GM12878 (cell line): ENCODE measurements at regions not wholly inside any gene's neighbourhood (a gene's known extent, or its start where the extent isn't known, plus 50 kb on each side); places are given as distances from the start of the nearest gene placed in this dataset.

Experiments used
- ATAC-seq: fragments of 200-7000 bp; cut with Tn5 transposase; 3 replicates; pipeline ENCODE4 v1.9.1; 2020; ENCODE audit warnings: mild to moderate bottlenecking, moderate library complexity
- BruUV-seq: library from RNA; stranded (reverse); fragments of 400-500 nt; replicated peaks from 2 replicates; lab custom pipeline; 2021; lab: Mats Ljungman, UMichigan
- CTCF ChIA-PET: fragments of 300-600 bp; sonication (Branson Sonifier 250); formaldehyde crosslinking; extraction: SDS; loops from one replicate; lab custom pipeline; 2021; ENCODE audit warnings: inconsistent platforms; lab: Yijun Ruan, JAX
- POLR2A ChIA-PET: fragments of 350-600 bp; formaldehyde crosslinking; extraction: SDS; loops from one replicate; lab custom pipeline; 2021; ENCODE audit warnings: inconsistent platforms; lab: Charles Lee
- RAD21 ChIA-PET: fragments of 300-600 bp; sonication (Branson Sonifier 250); formaldehyde crosslinking; loops from one replicate; lab custom pipeline; 2023; ENCODE audit warnings: antibody characterized with exemption; ENCODE audit not compliant: unreplicated experiment; lab: Charles Lee
- SMC1A ChIA-PET: fragments of 300-600 bp; sonication (Branson Sonifier 250); formaldehyde crosslinking; loops from one replicate; lab custom pipeline; 2023; ENCODE audit not compliant: unreplicated experiment, uncharacterized antibody; lab: Charles Lee
- DNase-seq: peaks from one replicate; pipeline ENCODE4 v3.0.0-alpha.2; 2011; ENCODE audit warnings: low read depth, low spot score
- FAIRE-seq: peaks from 3 replicates; lab custom pipeline; 2011; peaks lifted over from hg19 to GRCh38; lab: Jason Lieb, UNC
- H2AFZ ChIP-seq: 2 replicates; pipeline ENCODE4 v1.6.0; 2011; ENCODE audit warnings: low read depth, low read length, control low read depth; ENCODE audit not compliant: control insufficient read depth
- H3K27ac ChIP-seq: 2 replicates; pipeline ENCODE4 v1.5.1; 2011; ENCODE audit warnings: control low read depth; ENCODE audit not compliant: control insufficient read depth, insufficient read depth
- H3K27me3 ChIP-seq, 2 experiments: replicated peaks in 1 of 2; 2 replicates each; pipeline versions ENCODE4 v1.6.0 to v1.6.1; 2011; ENCODE audit warnings: low read length in 1 of 2; ENCODE audit not compliant: control insufficient read depth in 2 of 2, insufficient read depth in 2 of 2
- H3K36me3 ChIP-seq, 2 experiments: 2 replicates each; pipeline ENCODE4 v1.5.1; 2011; ENCODE audit warnings: low read length in 1 of 2; ENCODE audit not compliant: control insufficient read depth in 2 of 2, insufficient read depth in 2 of 2
- H3K4me1 ChIP-seq: 2 replicates; pipeline ENCODE4 v1.6.1; 2011; ENCODE audit warnings: mild to moderate bottlenecking, low read length, moderate library complexity, mixed read lengths; ENCODE audit not compliant: control insufficient read depth, insufficient read depth
- H3K4me2 ChIP-seq: 2 replicates; pipeline ENCODE4 v1.6.0; 2011; ENCODE audit warnings: control low read depth; ENCODE audit not compliant: control insufficient read depth, insufficient read depth
- H3K4me3 ChIP-seq: fragments of 200-600 bp; sonication (generic); 2 replicates; pipeline ENCODE4 v1.5.1; 2016
- H3K79me2 ChIP-seq: 2 replicates; pipeline ENCODE4 v1.6.0; 2011; ENCODE audit warnings: low read length; ENCODE audit not compliant: control insufficient read depth, insufficient read depth
- H3K9ac ChIP-seq: 2 replicates; pipeline ENCODE4 v1.8.0; 2011; ENCODE audit warnings: low read length, control low read depth, mixed read lengths; ENCODE audit not compliant: control insufficient read depth, insufficient read depth
- H3K9me3 ChIP-seq: replicated peaks from 3 replicates; pipeline ENCODE4 v1.5.1; 2011; ENCODE audit warnings: mild to moderate bottlenecking, low read length; ENCODE audit not compliant: control insufficient read depth, insufficient read depth
- H4K20me1 ChIP-seq: 2 replicates; pipeline ENCODE4 v1.6.0; 2011; ENCODE audit not compliant: control insufficient read depth, insufficient read depth
- ATF7 ChIP-seq: fragments of 450-650 bp; IDR thresholded peaks from 2 replicates; pipeline ENCODE4 v1.6.1; 2016; ENCODE audit warnings: low read depth, mild to moderate bottlenecking
- DPF2 ChIP-seq: fragments of 450-650 bp; IDR thresholded peaks from 2 replicates; pipeline ENCODE4 v1.6.1; 2017; ENCODE audit warnings: mild to moderate bottlenecking
- FOXM1 ChIP-seq: IDR thresholded peaks from 2 replicates; pipeline ENCODE4 v1.6.1; 2012; ENCODE audit warnings: low read depth, mild to moderate bottlenecking, inconsistent platforms, low read length, moderate library complexity
- IRF3 ChIP-seq: fragments of 450-650 bp; IDR thresholded peaks from 2 replicates; pipeline ENCODE4 v1.6.1; 2014; ENCODE audit warnings: mild to moderate bottlenecking
- MTA2 ChIP-seq: fragments of 450-650 bp; IDR thresholded peaks from 2 replicates; pipeline ENCODE4 v1.6.1; 2016; ENCODE audit warnings: low read depth, mild to moderate bottlenecking, moderate library complexity
- MXI1 ChIP-seq: fragments of 150-350 bp; IDR thresholded peaks from 2 replicates; pipeline ENCODE4 v1.6.1; 2011; ENCODE audit warnings: low read depth, mild to moderate bottlenecking, inconsistent platforms, low read length, improper control_type of control experiment
- MYC ChIP-seq: IDR thresholded peaks from 2 replicates; pipeline ENCODE4 v1.6.1; 2011; ENCODE audit warnings: mild to moderate bottlenecking, low read length, moderate library complexity, inconsistent platforms; ENCODE audit not compliant: insufficient read depth, insufficient replicate concordance, insufficient read length, severe bottlenecking
- NFYA ChIP-seq: IDR thresholded peaks from 2 replicates; pipeline ENCODE4 v1.6.1; 2011; ENCODE audit warnings: low read depth, mild to moderate bottlenecking, low read length, improper control_type of control experiment, borderline replicate concordance
- NR2F1 ChIP-seq: fragments of 450-650 bp; conservative IDR thresholded peaks from 2 replicates; pipeline ENCODE4 v1.6.1; 2017; ENCODE audit warnings: mild to moderate bottlenecking
- PAX8 ChIP-seq: fragments of 450-650 bp; IDR thresholded peaks from 2 replicates; pipeline ENCODE4 v1.6.1; 2017; ENCODE audit warnings: mild to moderate bottlenecking, moderate library complexity
- RAD51 ChIP-seq: fragments of 450-650 bp; IDR thresholded peaks from 2 replicates; pipeline ENCODE4 v1.6.1; 2016; ENCODE audit warnings: moderate library complexity, mild to moderate bottlenecking, inconsistent platforms
- SPI1 ChIP-seq: IDR thresholded peaks from 2 replicates; pipeline ENCODE4 v1.6.1; 2011; ENCODE audit warnings: low read depth, mild to moderate bottlenecking, low read length, moderate library complexity, borderline replicate concordance; ENCODE audit not compliant: insufficient read depth
- STAT3 ChIP-seq: IDR thresholded peaks from 2 replicates; pipeline ENCODE4 v1.6.1; 2011; ENCODE audit warnings: low read depth, low read length, improper control_type of control experiment
- ZBTB33 ChIP-seq: fragments of 450-650 bp; IDR thresholded peaks from 2 replicates; pipeline ENCODE4 v1.6.1; 2017; ENCODE audit warnings: mild to moderate bottlenecking
- ZNF274 ChIP-seq: IDR thresholded peaks from one replicate; pipeline ENCODE4 v1.8.0; 2011; ENCODE audit not compliant: insufficient read length, insufficient read depth
- ZZZ3 ChIP-seq: IDR thresholded peaks from 2 replicates; pipeline ENCODE4 v1.6.1; 2011; ENCODE audit warnings: low read depth; ENCODE audit not compliant: control insufficient read depth, insufficient read length
- WGBS: methylation state at CpG from one replicate; pipeline ENCODE4 v1.1.6; 2016; ENCODE audit warnings: low lambda C conversion rate; ENCODE audit not compliant: insufficient replicate concordance, insufficient coverage; ENCODE audit errors: missing lambda C conversion rate; 5-methylcytosine and 5-hydroxymethylcytosine counted together
- in situ Hi-C: fragments of 300-500 bp; cut with MboI; formaldehyde crosslinking; loops from 9 replicates; pipeline ENCODE4 v1.14.3; 2018; ENCODE audit warnings: mixed read lengths
- intact Hi-C: fragments of 100-400 bp; cut with micrococcal nuclease; formaldehyde crosslinking; loops from one replicate; pipeline ENCODE4 v1.14.2; 2022; ENCODE audit not compliant: unreplicated experiment
- TF ChIP-seq, protein P1 (sequence below): fragments of 450-650 bp; IDR thresholded peaks from 2 replicates; pipeline ENCODE4 v1.6.1; 2017; ENCODE audit warnings: mild to moderate bottlenecking, low read depth, inconsistent platforms; ENCODE audit not compliant: poor library complexity, severe bottlenecking
- TF ChIP-seq, protein P2 (sequence below): fragments of 450-650 bp; IDR thresholded peaks from 2 replicates; pipeline ENCODE4 v1.6.1; 2017; ENCODE audit warnings: low read depth, mild to moderate bottlenecking, moderate library complexity

- TF ChIP-seq, protein P1, sequence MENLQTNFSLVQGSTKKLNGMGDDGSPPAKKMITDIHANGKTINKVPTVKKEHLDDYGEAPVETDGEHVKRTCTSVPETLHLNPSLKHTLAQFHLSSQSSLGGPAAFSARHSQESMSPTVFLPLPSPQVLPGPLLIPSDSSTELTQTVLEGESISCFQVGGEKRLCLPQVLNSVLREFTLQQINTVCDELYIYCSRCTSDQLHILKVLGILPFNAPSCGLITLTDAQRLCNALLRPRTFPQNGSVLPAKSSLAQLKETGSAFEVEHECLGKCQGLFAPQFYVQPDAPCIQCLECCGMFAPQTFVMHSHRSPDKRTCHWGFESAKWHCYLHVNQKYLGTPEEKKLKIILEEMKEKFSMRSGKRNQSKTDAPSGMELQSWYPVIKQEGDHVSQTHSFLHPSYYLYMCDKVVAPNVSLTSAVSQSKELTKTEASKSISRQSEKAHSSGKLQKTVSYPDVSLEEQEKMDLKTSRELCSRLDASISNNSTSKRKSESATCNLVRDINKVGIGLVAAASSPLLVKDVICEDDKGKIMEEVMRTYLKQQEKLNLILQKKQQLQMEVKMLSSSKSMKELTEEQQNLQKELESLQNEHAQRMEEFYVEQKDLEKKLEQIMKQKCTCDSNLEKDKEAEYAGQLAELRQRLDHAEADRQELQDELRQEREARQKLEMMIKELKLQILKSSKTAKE: no peak
- TF ChIP-seq SPI1: peak; percentile 64
Observed at GRCh38 chr14:82192387-82192786, 658.7 kb upstream of the SEL1L start (continued).

DNA sequence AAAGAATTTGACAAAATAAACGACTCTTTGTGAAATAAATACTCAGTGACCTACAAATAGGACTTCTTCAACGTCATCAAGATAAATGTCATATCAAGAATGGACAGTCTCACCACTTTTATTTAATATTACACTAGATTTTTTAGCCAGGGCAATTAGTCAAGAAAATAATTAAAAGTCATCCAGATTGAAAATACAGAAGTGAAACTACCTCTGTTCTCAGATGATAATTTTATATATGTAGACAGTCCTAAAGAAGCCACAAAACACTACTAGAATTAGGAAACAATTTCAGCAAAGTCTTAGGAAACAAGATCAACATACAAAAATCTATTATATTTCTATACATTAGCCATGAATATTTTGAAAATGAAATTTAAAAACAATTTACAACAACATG is 689.6 kb upstream of the SEL1L start:
- H3K9ac ChIP-seq: no peak overlapping the region
- RAD21 ChIA-PET: no interaction called here
- CTCF ChIA-PET: no interaction called here
- no peaks in the 10 kb centered on the region for H3K9me3 ChIP-seq
- no peak overlapping the region for H2AFZ ChIP-seq
- H3K79me2 ChIP-seq: no peaks in the 10 kb centered on the region
- H4K20me1 ChIP-seq: no peaks in the 10 kb centered on the region
- H3K27me3 ChIP-seq: no peaks in the 10 kb centered on the region
- SMC1A ChIA-PET: no interaction called here
- H3K4me2 ChIP-seq: no peak overlapping the region
- intact Hi-C loops: no loop called here
- ATAC-seq (peak; percentile 74), FAIRE-seq (no peak), DNase-seq (no peak)
- H3K27ac ChIP-seq: no peak overlapping the region
- H3K4me3 ChIP-seq: no peak overlapping the region
- WGBS: 0% methylated on average over 2 of the region's 2 CpGs
- no peaks in the 10 kb centered on the region for H3K4me1 ChIP-seq
- in situ Hi-C loops: no loop called here
- BruUV-seq: no TSS peak
- POLR2A ChIA-PET: no interaction called here
- H3K36me3 ChIP-seq: no peaks in the 10 kb centered on the region
- TF ChIP-seq ATF7: 0 out of 2 replicates have a peak, but pooled peaks have one; percentile 21
- TF ChIP-seq DPF2: peak; percentile 43; the same call in 1 of the 2 replicates
- TF ChIP-seq ZBTB33: no peak
- TF ChIP-seq RAD51: no peak
- peak; percentile 95 for TF ChIP-seq MTA2
- peak; percentile 42; the same call in 1 of the 2 replicates for TF ChIP-seq SPI1
- no peak for TF ChIP-seq ZZZ3
- TF ChIP-seq MYC: no peak
- TF ChIP-seq ZNF274: no peak
- TF ChIP-seq IRF3: no peak
- TF ChIP-seq, protein P2, sequence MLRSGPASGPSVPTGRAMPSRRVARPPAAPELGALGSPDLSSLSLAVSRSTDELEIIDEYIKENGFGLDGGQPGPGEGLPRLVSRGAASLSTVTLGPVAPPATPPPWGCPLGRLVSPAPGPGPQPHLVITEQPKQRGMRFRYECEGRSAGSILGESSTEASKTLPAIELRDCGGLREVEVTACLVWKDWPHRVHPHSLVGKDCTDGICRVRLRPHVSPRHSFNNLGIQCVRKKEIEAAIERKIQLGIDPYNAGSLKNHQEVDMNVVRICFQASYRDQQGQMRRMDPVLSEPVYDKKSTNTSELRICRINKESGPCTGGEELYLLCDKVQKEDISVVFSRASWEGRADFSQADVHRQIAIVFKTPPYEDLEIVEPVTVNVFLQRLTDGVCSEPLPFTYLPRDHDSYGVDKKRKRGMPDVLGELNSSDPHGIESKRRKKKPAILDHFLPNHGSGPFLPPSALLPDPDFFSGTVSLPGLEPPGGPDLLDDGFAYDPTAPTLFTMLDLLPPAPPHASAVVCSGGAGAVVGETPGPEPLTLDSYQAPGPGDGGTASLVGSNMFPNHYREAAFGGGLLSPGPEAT: peak; percentile 48; the same call in 1 of the 2 replicates
- no peak for TF ChIP-seq FOXM1
- no peak for TF ChIP-seq MXI1
- TF ChIP-seq NR2F1: no peak
- TF ChIP-seq PAX8: no peak
- no peak for TF ChIP-seq NFYA
- no peak for TF ChIP-seq STAT3
